SKM-1 (cell line): ENCODE measurements at regions not wholly inside any gene's neighbourhood (a gene's known extent, or its start where the extent isn't known, plus 50 kb on each side); places are given as distances from the start of the nearest gene placed in this dataset.

Experiments
- DNase-seq: peaks from one replicate; lab custom pipeline; 2025; ENCODE audit not compliant: unreplicated experiment; lab: John Stamatoyannopoulos, UW

- no peak for DNase-seq
Measured at GRCh38 chr3:43210049-43211027, 76.0 kb upstream of the SNRK start.

GRCh38 chr3:43207628-43208085, 78.7 kb upstream of the SNRK start:
- DNase-seq = no peak

GRCh38 chr3:43206632-43207031, 79.7 kb upstream of the SNRK start:
- DNase-seq = no peak

GRCh38 chr3:43206105-43206504, 80.2 kb upstream of the SNRK start:
- no peak for DNase-seq

GRCh38 chr3:43203022-43203421, 83.3 kb upstream of the SNRK start:
- DNase-seq = no peak

- DNase-seq = no peak
Measured at GRCh38 chr3:43201581-43201980, 84.8 kb upstream of the SNRK start.

- DNase-seq = no peak
Measured at GRCh38 chr3:43199645-43200306, 86.6 kb upstream of the SNRK start.

GRCh38 chr3:43198791-43199644, 87.3 kb upstream of the SNRK start:
- no peak for DNase-seq

GRCh38 chr3:43198301-43198700, 88.0 kb upstream of the SNRK start:
- DNase-seq = no peak

- no peak for DNase-seq
Measured at GRCh38 chr3:43197181-43197580, 89.2 kb upstream of the SNRK start.

- DNase-seq = no peak
Measured at GRCh38 chr3:43196721-43197120, 89.6 kb upstream of the SNRK start.

GRCh38 chr3:43195115-43195498, 89.2 kb upstream of the POMGNT2 start:
- no peak for DNase-seq

GRCh38 chr3:43194490-43195114, 88.7 kb upstream of the POMGNT2 start:
- DNase-seq = no peak

- no peak for DNase-seq
Measured at GRCh38 chr3:43194069-43194468, 88.2 kb upstream of the POMGNT2 start.

- no peak for DNase-seq
Measured at GRCh38 chr3:43192028-43192427, 86.1 kb upstream of the POMGNT2 start.

GRCh38 chr3:43191116-43191515, 85.2 kb upstream of the POMGNT2 start:
- DNase-seq = no peak

- DNase-seq = no peak
Measured at GRCh38 chr3:43190670-43191069, 84.8 kb upstream of the POMGNT2 start.

GRCh38 chr3:43187836-43188479, 82.1 kb upstream of the POMGNT2 start:
- no peak for DNase-seq

GRCh38 chr3:43185983-43186314, 80.1 kb upstream of the POMGNT2 start:
- DNase-seq = no peak

- DNase-seq = no peak
Measured at GRCh38 chr3:43185274-43185982, 79.5 kb upstream of the POMGNT2 start.
